SU-DHL-6 (cell line): ENCODE measurements at regions not wholly inside any gene's neighbourhood (a gene's known extent, or its start where the extent isn't known, plus 50 kb on each side); places are given as distances from the start of the nearest gene placed in this dataset.

ENCODE experiments used
- CTCF ChIP-seq: fragments of 200-600 bp; sonication (generic); IDR thresholded peaks from one replicate; pipeline ENCODE4 v1.5.1; 2017; ENCODE audit warnings: antibody characterized with exemption, mild to moderate bottlenecking, low read length, moderate library complexity; ENCODE audit not compliant: insufficient read depth, poor library complexity, severe bottlenecking
- EZH2phosphoT487 ChIP-seq: fragments of 200-600 bp; sonication (generic), shearing (Covaris generic); conservative IDR thresholded peaks from 2 replicates; pipeline ENCODE4 v1.6.1; 2018; ENCODE audit warnings: mild to moderate bottlenecking, antibody characterized with exemption, low read length, moderate library complexity, mixed read lengths

- TF ChIP-seq CTCF (no peak), EZH2phosphoT487 (no peak)
These were observed 726.7 kb upstream of the ADGRB3 start for GRCh38 chr6:67908379-67908778.
